Neuronal stem cell (in vitro differentiated cells): ENCODE measurements at regions not wholly inside any gene's neighbourhood (a gene's known extent, or its start where the extent isn't known, plus 50 kb on each side); places are given as distances from the start of the nearest gene placed in this dataset.
A peak's percentile ranks its signal among the peaks of the same experiment; 100 is the strongest.

Source experiments
- DNase-seq: peaks from one replicate; pipeline ENCODE4 v3.0.0-alpha.2; 2013; ENCODE audit warnings: low spot score
- H2AFZ ChIP-seq: one replicate; pipeline ENCODE4 v1.6.1; 2013; ENCODE audit warnings: mild to moderate bottlenecking, low read length, inconsistent platforms
- H2AK5ac ChIP-seq: 2 replicates; pipeline ENCODE4 v1.6.1; 2013; ENCODE audit warnings: low read depth, mild to moderate bottlenecking, inconsistent platforms, low read length, moderate library complexity, mixed read lengths
- H2BK120ac ChIP-seq: 2 replicates; pipeline ENCODE4 v1.6.1; 2013; ENCODE audit warnings: low read depth, mild to moderate bottlenecking, inconsistent platforms, low read length, moderate library complexity, mixed read lengths
- H2BK12ac ChIP-seq: one replicate; pipeline ENCODE4 v1.6.1; 2013; ENCODE audit warnings: low read length, inconsistent platforms
- H2BK15ac ChIP-seq: 2 replicates; pipeline ENCODE4 v1.6.1; 2013; ENCODE audit warnings: mild to moderate bottlenecking, low read length, inconsistent platforms, mixed read lengths
- H2BK5ac ChIP-seq: one replicate; pipeline ENCODE4 v1.6.1; 2013; ENCODE audit warnings: inconsistent platforms, mild to moderate bottlenecking, low read length, moderate library complexity
- H3K14ac ChIP-seq: one replicate; pipeline ENCODE4 v1.6.1; 2013; ENCODE audit warnings: low read length, inconsistent platforms
- H3K18ac ChIP-seq: 2 replicates; pipeline ENCODE4 v1.6.1; 2013; ENCODE audit warnings: low read length, inconsistent platforms
- H3K23ac ChIP-seq: 2 replicates; pipeline ENCODE4 v1.6.1; 2013; ENCODE audit warnings: low read depth, mild to moderate bottlenecking, mixed read lengths, low read length, inconsistent platforms; ENCODE audit not compliant: poor library complexity
- H3K27ac ChIP-seq: replicated peaks from 3 replicates; pipeline ENCODE4 v1.5.1; 2013; ENCODE audit warnings: low read length, inconsistent platforms
- H3K27me3 ChIP-seq, 3 experiments: 2 replicates each; pipeline ENCODE4 v1.6.1; 2013; ENCODE audit warnings: low read length in 3 of 3, mild to moderate bottlenecking in 2 of 3, inconsistent platforms in 1 of 3, low read depth in 1 of 3, mixed read lengths in 1 of 3, moderate library complexity in 1 of 3; ENCODE audit not compliant: control insufficient read depth in 3 of 3, insufficient read depth in 3 of 3
- H3K36me3 ChIP-seq, 2 donors: replicated peaks in 1 of 2; 2 replicates each; pipeline ENCODE4 v1.6.1; 2013; ENCODE audit warnings: low read length in 2 of 2; ENCODE audit not compliant: control insufficient read depth in 2 of 2, insufficient read depth in 2 of 2
- H3K4ac ChIP-seq: 2 replicates; pipeline ENCODE4 v1.6.1; 2013; ENCODE audit warnings: inconsistent platforms, mild to moderate bottlenecking, low read length, moderate library complexity
- H3K4me1 ChIP-seq, 2 donors: 1 replicate in 1 of 2; 2 replicates in 1 of 2; pipeline ENCODE4 v1.6.1; 2013; ENCODE audit warnings: low read length in 2 of 2, low read depth in 1 of 2; ENCODE audit not compliant: control insufficient read depth in 2 of 2, insufficient read depth in 1 of 2
- H3K4me2 ChIP-seq: one replicate; pipeline ENCODE4 v1.6.1; 2013; ENCODE audit warnings: mild to moderate bottlenecking, low read length, inconsistent platforms; ENCODE audit not compliant: insufficient read depth, poor library complexity, severe bottlenecking
- H3K4me3 ChIP-seq, 2 donors: 2 replicates each; pipeline ENCODE4 v1.5.1; 2013; ENCODE audit warnings: low read length in 2 of 2, mild to moderate bottlenecking in 2 of 2, inconsistent platforms in 1 of 2, moderate library complexity in 1 of 2
- H3K79me1 ChIP-seq: one replicate; pipeline ENCODE4 v1.6.1; 2013; ENCODE audit warnings: low read depth, mild to moderate bottlenecking, inconsistent platforms, low read length, moderate library complexity
- H3K9ac ChIP-seq: one replicate; pipeline ENCODE4 v1.6.1; 2013; ENCODE audit warnings: mild to moderate bottlenecking, low read depth, low read length, inconsistent platforms; ENCODE audit not compliant: poor library complexity
- H3K9me3 ChIP-seq, 2 donors: replicated peaks in 1 of 2; 2 replicates each; pipeline versions ENCODE3 to v1.6.1; 2013; ENCODE audit warnings: low read length in 2 of 2, mild to moderate bottlenecking in 2 of 2, inconsistent platforms in 1 of 2, low read depth in 1 of 2, mixed read lengths in 1 of 2, moderate library complexity in 1 of 2; ENCODE audit not compliant: control insufficient read depth in 2 of 2, insufficient read depth in 1 of 2
- H4K8ac ChIP-seq: one replicate; pipeline ENCODE4 v1.6.1; 2013; ENCODE audit warnings: low read depth, mild to moderate bottlenecking, inconsistent platforms, low read length, moderate library complexity
- H4K91ac ChIP-seq: one replicate; pipeline ENCODE4 v1.6.1; 2013; ENCODE audit warnings: low read length, low read depth, mild to moderate bottlenecking, inconsistent platforms; ENCODE audit not compliant: poor library complexity
- WGBS, 2 donors: extraction: QIAGEN DNeasy Blood & Tissue Kit; methylation state at CpG; one replicate each; pipeline ENCODE4 v1.1.7; 2013; ENCODE audit warnings: missing lambda C conversion rate in 2 of 2, mixed read lengths in 1 of 2; ENCODE audit not compliant: insufficient read length in 2 of 2, insufficient replicate concordance in 1 of 2; ENCODE audit errors: extremely low coverage in 2 of 2; 5-methylcytosine and 5-hydroxymethylcytosine counted together

DNA sequence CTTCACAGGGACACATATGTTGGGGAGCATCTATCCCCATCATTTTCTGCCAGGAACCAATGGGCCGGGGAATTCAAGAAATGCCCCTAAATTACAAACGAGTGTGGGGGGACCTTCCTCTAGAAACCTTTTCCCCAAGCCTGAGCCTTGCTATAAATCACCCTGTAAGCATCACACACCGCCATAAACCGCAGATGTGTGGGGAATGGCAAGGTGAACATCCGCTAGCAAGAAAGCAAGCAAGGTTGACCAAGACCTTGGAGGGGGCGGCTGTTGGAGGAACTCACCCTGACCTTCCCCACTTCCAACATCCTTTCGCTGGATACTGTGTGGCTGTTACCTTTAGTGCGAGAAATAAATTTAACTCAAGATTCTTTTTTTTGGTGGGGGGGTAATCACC, 693.3 kb upstream of the TBX3 start:
- Histone ChIP-seq H2BK15ac (no peak overlapping the region), H3K18ac (peak overlapping the region; percentile 46), H3K4me1 (peaks cover 0 to 7% of the 10 kb centered on the region in 2 donors), H3K27me3 (no peaks in the 10 kb centered on the region), H3K4me3 (no peak overlapping the region), H3K9me3 (no peaks in the 10 kb centered on the region), H2AFZ (no peak overlapping the region), H3K4ac (no peak overlapping the region), H3K23ac (peak overlapping the region; percentile 74), H2BK12ac (no peak overlapping the region), H3K14ac (no peak overlapping the region), H4K8ac (no peak overlapping the region), H3K4me2 (no peak overlapping the region), H2BK5ac (no peak overlapping the region), H2AK5ac (no peak overlapping the region), H3K9ac (no peak overlapping the region), H3K79me1 (no peaks in the 10 kb centered on the region), H4K91ac (no peak overlapping the region), H3K36me3 (no peaks in the 10 kb centered on the region), H3K27ac (no peak overlapping the region), H2BK120ac (no peak overlapping the region)
- WGBS, 2 donors, result no CpG with 5 or more reads among the region's 8 CpGs
- no peak for DNase-seq

GRCh38 chr12:115375186-115375991, 691.4 kb upstream of the TBX3 start:
- H2AK5ac ChIP-seq, result no peak overlapping the region
- no CpG with 5 or more reads among the region's 12 CpGs for WGBS, 2 donors

DNA sequence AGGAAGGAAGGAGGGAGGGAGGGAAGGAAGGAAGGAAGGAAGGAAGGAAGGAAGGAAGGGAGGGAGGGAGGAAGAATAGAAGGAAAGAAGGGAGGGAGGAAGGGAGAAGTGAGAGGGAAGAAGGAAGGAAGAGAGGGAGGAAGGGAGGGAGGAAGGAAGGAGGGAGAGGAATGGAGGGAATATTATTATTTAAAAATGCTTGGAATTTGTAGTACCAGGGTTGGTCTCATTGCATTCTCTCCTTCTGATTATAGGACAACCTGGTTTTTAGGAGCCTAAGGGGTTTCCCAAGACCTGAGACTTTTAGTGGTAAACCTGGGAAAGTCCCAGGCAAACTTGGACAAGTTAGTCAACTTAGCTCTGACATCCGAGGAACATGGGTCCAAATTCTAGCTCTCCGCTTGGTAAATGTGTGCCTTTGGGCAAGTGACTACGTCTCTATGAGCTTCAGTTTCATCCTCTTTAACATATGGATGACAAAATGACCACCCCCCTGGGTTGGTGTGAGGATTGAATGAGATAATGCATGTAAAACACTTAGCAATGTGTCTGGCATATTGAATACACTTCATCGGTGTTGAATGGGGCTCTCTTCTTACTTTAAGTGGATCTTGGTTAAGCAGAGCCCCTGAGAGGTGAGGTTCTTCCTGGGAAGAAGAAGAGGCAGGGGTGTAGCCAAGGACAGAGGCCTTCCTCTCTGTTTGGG, 690.7 kb upstream of the TBX3 start:
- no peak overlapping the region for H2AFZ ChIP-seq
- no peak overlapping the region for H2BK120ac ChIP-seq
- no peak overlapping the region for H2BK5ac ChIP-seq
- peaks cover 0 to 7% of the 10 kb centered on the region in 2 donors for H3K4me1 ChIP-seq
- no peaks in the 10 kb centered on the region for H3K36me3 ChIP-seq
- no peak overlapping the region for H3K27ac ChIP-seq
- no peak overlapping the region for H3K9ac ChIP-seq
- peak overlapping the region; percentile 35 for H3K18ac ChIP-seq
- H3K4me2 ChIP-seq, result no peak overlapping the region
- H3K79me1 ChIP-seq, result no peaks in the 10 kb centered on the region
- H4K8ac ChIP-seq, result no peak overlapping the region
- no peak overlapping the region for H2BK12ac ChIP-seq
- H3K23ac ChIP-seq, result no peak overlapping the region
- WGBS, 2 donors, result no CpG with 5 or more reads among the region's 4 CpGs
- no peak for DNase-seq
- H2BK15ac ChIP-seq, result no peak overlapping the region
- H3K4me3 ChIP-seq, result no peak overlapping the region
- H4K91ac ChIP-seq, result no peak overlapping the region
- H3K4ac ChIP-seq, result no peak overlapping the region
- no peak overlapping the region for H3K14ac ChIP-seq
- H2AK5ac ChIP-seq, result no peak overlapping the region
- H3K9me3 ChIP-seq, result no peaks in the 10 kb centered on the region
- no peaks in the 10 kb centered on the region for H3K27me3 ChIP-seq

More at GRCh38 chr12:115375186-115375991, 691.4 kb upstream of the TBX3 start:
- H3K9me3 ChIP-seq, result no peaks in the 10 kb centered on the region
- no peak overlapping the region for H3K4me3 ChIP-seq
- H3K27ac ChIP-seq, result no peak overlapping the region
- H2AFZ ChIP-seq, result no peak overlapping the region
- H3K18ac ChIP-seq, result peak overlapping the region; percentile 35
- no peaks in the 10 kb centered on the region for H3K36me3 ChIP-seq
- no peak overlapping the region for H3K14ac ChIP-seq
- H3K4me2 ChIP-seq, result no peak overlapping the region
- no peak overlapping the region for H2BK120ac ChIP-seq
- no peak overlapping the region for H2BK12ac ChIP-seq
- DNase-seq, result no peak
- peaks cover 0 to 7% of the 10 kb centered on the region in 2 donors for H3K4me1 ChIP-seq
- H2BK15ac ChIP-seq, result peak overlapping the region; percentile 28
- no peak overlapping the region for H2BK5ac ChIP-seq
- no peak overlapping the region for H3K9ac ChIP-seq
- no peaks in the 10 kb centered on the region for H3K27me3 ChIP-seq
- H4K8ac ChIP-seq, result no peak overlapping the region
- H4K91ac ChIP-seq, result no peak overlapping the region
- H3K79me1 ChIP-seq, result no peaks in the 10 kb centered on the region
- no peak overlapping the region for H3K4ac ChIP-seq
- H3K23ac ChIP-seq, result no peak overlapping the region

DNA sequence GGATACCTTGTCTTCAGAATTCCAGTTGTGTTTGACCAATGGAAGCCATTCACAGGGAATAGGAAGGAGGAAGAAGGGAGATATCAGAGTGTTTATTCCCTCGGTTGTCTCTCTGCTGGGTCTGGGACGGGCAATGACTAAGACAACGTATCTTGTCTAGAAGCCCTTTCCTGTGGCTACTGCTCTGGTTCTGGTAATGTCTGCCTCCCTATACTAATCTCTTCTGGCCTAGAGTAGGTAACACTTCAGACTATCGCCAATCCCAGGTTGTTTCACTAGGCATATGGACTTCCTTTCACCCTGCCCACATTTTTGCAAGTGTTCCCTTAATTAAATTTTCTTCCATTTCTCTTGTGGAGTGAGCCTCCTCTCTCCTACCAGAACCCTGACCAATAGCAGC, 687.7 kb upstream of the TBX3 start:
- Histone ChIP-seq H2AFZ (no peak overlapping the region), H2AK5ac (no peak overlapping the region), H3K36me3 (no peaks in the 10 kb centered on the region), H3K18ac (no peak overlapping the region), H4K8ac (no peak overlapping the region), H4K91ac (no peak overlapping the region), H3K27ac (no peak overlapping the region), H3K4me2 (no peak overlapping the region), H3K4me1 (peaks cover 0 to 7% of the 10 kb centered on the region in 2 donors), H2BK120ac (no peak overlapping the region), H3K79me1 (no peaks in the 10 kb centered on the region), H3K9me3 (no peaks in the 10 kb centered on the region), H2BK15ac (no peak overlapping the region), H3K4me3 (no peak overlapping the region), H2BK12ac (no peak overlapping the region), H3K9ac (no peak overlapping the region), H3K27me3 (no peaks in the 10 kb centered on the region), H3K23ac (no peak overlapping the region), H3K14ac (no peak overlapping the region), H3K4ac (no peak overlapping the region), H2BK5ac (no peak overlapping the region)
- no CpG with 5 or more reads among the region's 4 CpGs for WGBS, 2 donors
- DNase-seq, result no peak
